Middle frontal gyrus (tissue), 1 donor: ENCODE measurements at regions not wholly inside any gene's neighbourhood (a gene's known extent, or its start where the extent isn't known, plus 50 kb on each side); places are given as distances from the start of the nearest gene placed in this dataset.
"Not testable (repeated sequence)": the region's sequence is repeated elsewhere in the genome, so short reads cannot be mapped to it uniquely, and the experiment has no call there.

Source experiments
- DNase-seq: peaks from one replicate; pipeline ENCODE4 v3.0.0-alpha.2; 2015; ENCODE audit warnings: low spot score; ENCODE audit errors: extremely low spot score

GRCh38 chr2:150062416-150062815 lies 425.1 kb downstream of the RND3 start:
- no peak for DNase-seq

- no peak for DNase-seq
Measured at GRCh38 chr2:150060341-150060740, 427.1 kb downstream of the RND3 start.

GRCh38 chr2:150059676-150060075 lies 427.8 kb downstream of the RND3 start:
- DNase-seq, result not testable (repeated sequence)

- no peak for DNase-seq
Measured at GRCh38 chr2:150052457-150052856, 435.0 kb downstream of the RND3 start.

GRCh38 chr2:150051004-150051403 lies 436.5 kb downstream of the RND3 start:
- no peak for DNase-seq

- DNase-seq, result no peak
Measured at GRCh38 chr2:150050036-150050435, 437.4 kb downstream of the RND3 start.

- DNase-seq, result no peak
Measured at GRCh38 chr2:150047620-150048222, 439.7 kb downstream of the RND3 start.

GRCh38 chr2:150046810-150047209 lies 440.7 kb downstream of the RND3 start:
- DNase-seq, result no peak

- no peak for DNase-seq
Measured at GRCh38 chr2:150046211-150046610, 441.3 kb downstream of the RND3 start.

- DNase-seq, result no peak
Measured at GRCh38 chr2:150045601-150046000, 441.9 kb downstream of the RND3 start.

- DNase-seq, result no peak
Measured at GRCh38 chr2:150043172-150043500, 444.3 kb downstream of the RND3 start.

- DNase-seq, result no peak
Measured at GRCh38 chr2:150042500-150043171, 444.8 kb downstream of the RND3 start.

- DNase-seq, result no peak
Measured at GRCh38 chr2:150041722-150042425, 445.6 kb downstream of the RND3 start.

- no peak for DNase-seq
Measured at GRCh38 chr2:150036622-150037021, 449.0 kb upstream of the MMADHC start.

GRCh38 chr2:150034665-150035064 lies 447.1 kb upstream of the MMADHC start:
- no peak for DNase-seq

- DNase-seq, result no peak
Measured at GRCh38 chr2:150030436-150031190, 443.0 kb upstream of the MMADHC start.

- no peak for DNase-seq
Measured at GRCh38 chr2:150028322-150028721, 440.7 kb upstream of the MMADHC start.

- DNase-seq, result no peak
Measured at GRCh38 chr2:150027164-150027563, 439.6 kb upstream of the MMADHC start.

- no peak for DNase-seq
Measured at GRCh38 chr2:150023663-150024062, 436.1 kb upstream of the MMADHC start.

- no peak for DNase-seq
Measured at GRCh38 chr2:150023044-150023443, 435.5 kb upstream of the MMADHC start.

GRCh38 chr2:150020937-150021673 lies 433.5 kb upstream of the MMADHC start:
- DNase-seq, result no peak
